PC-3 (cell line): ENCODE measurements at regions not wholly inside any gene's neighbourhood (a gene's known extent, or its start where the extent isn't known, plus 50 kb on each side); places are given as distances from the start of the nearest gene placed in this dataset.

ENCODE experiments used
- EZH2phosphoT487 ChIP-seq: fragments of 300-600 bp; sonication (generic); IDR thresholded peaks from 2 replicates; pipeline ENCODE4 v1.6.1; 2018; ENCODE audit warnings: mild to moderate bottlenecking, antibody characterized with exemption, low read length, borderline replicate concordance
- TF ChIP-seq, protein P1 (sequence below): fragments of 300-600 bp; sonication (generic); conservative IDR thresholded peaks from 2 replicates; pipeline ENCODE4 v1.5.1; 2017; ENCODE audit warnings: antibody characterized with exemption, low read depth, mild to moderate bottlenecking, low read length

DNA sequence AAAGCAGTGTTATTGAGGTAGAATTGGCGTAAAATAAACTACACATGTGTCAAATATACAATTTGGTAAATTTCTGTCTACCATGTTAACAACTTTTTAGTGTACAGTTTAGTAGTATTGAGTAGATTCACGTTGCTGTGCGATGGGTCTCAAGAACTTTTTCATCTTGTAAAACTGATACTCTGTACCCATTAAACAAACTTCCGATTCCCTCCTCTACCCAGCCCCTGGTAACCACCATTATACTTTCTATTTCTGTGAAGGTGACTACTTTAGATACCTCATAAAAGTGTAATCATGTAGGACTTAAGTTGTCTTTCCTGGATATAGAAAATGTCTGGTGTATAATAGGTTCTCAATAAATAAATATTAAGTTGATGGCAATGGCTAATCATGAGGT, 408.5 kb upstream of the POT1 start:
- TF ChIP-seq, protein P1, sequence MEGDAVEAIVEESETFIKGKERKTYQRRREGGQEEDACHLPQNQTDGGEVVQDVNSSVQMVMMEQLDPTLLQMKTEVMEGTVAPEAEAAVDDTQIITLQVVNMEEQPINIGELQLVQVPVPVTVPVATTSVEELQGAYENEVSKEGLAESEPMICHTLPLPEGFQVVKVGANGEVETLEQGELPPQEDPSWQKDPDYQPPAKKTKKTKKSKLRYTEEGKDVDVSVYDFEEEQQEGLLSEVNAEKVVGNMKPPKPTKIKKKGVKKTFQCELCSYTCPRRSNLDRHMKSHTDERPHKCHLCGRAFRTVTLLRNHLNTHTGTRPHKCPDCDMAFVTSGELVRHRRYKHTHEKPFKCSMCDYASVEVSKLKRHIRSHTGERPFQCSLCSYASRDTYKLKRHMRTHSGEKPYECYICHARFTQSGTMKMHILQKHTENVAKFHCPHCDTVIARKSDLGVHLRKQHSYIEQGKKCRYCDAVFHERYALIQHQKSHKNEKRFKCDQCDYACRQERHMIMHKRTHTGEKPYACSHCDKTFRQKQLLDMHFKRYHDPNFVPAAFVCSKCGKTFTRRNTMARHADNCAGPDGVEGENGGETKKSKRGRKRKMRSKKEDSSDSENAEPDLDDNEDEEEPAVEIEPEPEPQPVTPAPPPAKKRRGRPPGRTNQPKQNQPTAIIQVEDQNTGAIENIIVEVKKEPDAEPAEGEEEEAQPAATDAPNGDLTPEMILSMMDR = no peak
- TF ChIP-seq EZH2phosphoT487 = no peak
